H1 (cell line): ENCODE measurements at regions not wholly inside any gene's neighbourhood (a gene's known extent, or its start where the extent isn't known, plus 50 kb on each side); places are given as distances from the start of the nearest gene placed in this dataset.

Experiments used
- BACH1 ChIP-seq: IDR thresholded peaks from 2 replicates; pipeline ENCODE4 v1.6.1; 2012; ENCODE audit warnings: low read length, improper control_type of control experiment
- BRCA1 ChIP-seq: IDR thresholded peaks from 2 replicates; pipeline ENCODE4 v1.6.1; 2012; ENCODE audit warnings: low read depth, low read length, improper control_type of control experiment
- CEBPB ChIP-seq: IDR thresholded peaks from 2 replicates; pipeline ENCODE4 v1.6.1; 2012; ENCODE audit warnings: low read depth, low read length
- EZH2 ChIP-seq: fragments of 200-600 bp; sonication (generic); IDR thresholded peaks from 2 replicates; pipeline ENCODE4 v1.7.1; 2012; ENCODE audit warnings: low read depth, mild to moderate bottlenecking, moderate library complexity, low read length, inconsistent platforms; ENCODE audit not compliant: severe bottlenecking
- POLR2A ChIP-seq, 2 experiments: IDR thresholded peaks; 1 replicate in 1 of 2; 2 replicates in 1 of 2; pipeline ENCODE4 v1.6.1; 2011; ENCODE audit warnings: low read depth in 2 of 2, low read length in 2 of 2, mild to moderate bottlenecking in 2 of 2; ENCODE audit errors: control extremely low read depth in 1 of 2
- POLR2AphosphoS5 ChIP-seq: IDR thresholded peaks from 2 replicates; pipeline ENCODE4 v1.6.1; 2011; ENCODE audit warnings: low read depth, low read length
- SP1 ChIP-seq: IDR thresholded peaks from 2 replicates; pipeline ENCODE4 v1.6.1; 2011; ENCODE audit warnings: low read depth, low read length
- TCF12 ChIP-seq: IDR thresholded peaks from 2 replicates; pipeline ENCODE4 v1.6.1; 2011; ENCODE audit warnings: low read depth, mild to moderate bottlenecking, low read length
- USF2 ChIP-seq: IDR thresholded peaks from 2 replicates; pipeline ENCODE4 v1.6.1; 2011; ENCODE audit warnings: low read length, improper control_type of control experiment
- TF ChIP-seq, protein P1 (sequence below), 3 experiments: IDR thresholded peaks; 1 replicate in 2 of 3; 2 replicates in 1 of 3; pipeline versions ENCODE4 v1.5.1 to v1.6.1; 2011; ENCODE audit warnings: low read length in 3 of 3, mild to moderate bottlenecking in 3 of 3, inconsistent platforms in 2 of 3, low read depth in 1 of 3, moderate library complexity in 1 of 3; ENCODE audit not compliant: insufficient read depth in 1 of 3; ENCODE audit errors: control extremely low read depth in 1 of 3

DNA sequence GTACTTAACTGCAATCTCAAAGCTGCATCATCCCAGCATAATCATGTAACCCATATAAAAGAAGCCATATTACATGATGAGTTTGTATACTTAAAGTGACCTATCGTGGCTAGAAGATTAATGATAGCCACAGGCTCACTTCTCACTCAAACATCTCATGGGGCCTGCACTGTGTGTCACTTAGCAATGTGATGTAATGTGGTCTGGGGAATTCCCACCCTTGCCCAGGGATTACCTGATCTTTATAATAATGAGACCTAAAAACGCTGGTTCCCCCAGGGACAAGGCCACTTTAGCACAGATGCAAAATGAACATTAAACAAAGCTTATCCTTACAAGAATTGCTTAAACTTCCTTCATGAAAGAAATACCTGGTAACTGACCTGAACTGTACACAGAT is 427.1 kb upstream of the CNTNAP5 start:
- TF ChIP-seq SP1 (no peak), EZH2 (no peak), BRCA1 (no peak), POLR2A (IDR thresholded peaks at IDR 0.05; ENCODE audit: control extremely low read depth in 1 of 2, low read depth in 2 of 2, low read length in 2 of 2) (no peak), POLR2AphosphoS5 (no peak), CEBPB (no peak), BACH1 (no peak), TCF12 (no peak), USF2 (no peak)
- TF ChIP-seq, protein P1, sequence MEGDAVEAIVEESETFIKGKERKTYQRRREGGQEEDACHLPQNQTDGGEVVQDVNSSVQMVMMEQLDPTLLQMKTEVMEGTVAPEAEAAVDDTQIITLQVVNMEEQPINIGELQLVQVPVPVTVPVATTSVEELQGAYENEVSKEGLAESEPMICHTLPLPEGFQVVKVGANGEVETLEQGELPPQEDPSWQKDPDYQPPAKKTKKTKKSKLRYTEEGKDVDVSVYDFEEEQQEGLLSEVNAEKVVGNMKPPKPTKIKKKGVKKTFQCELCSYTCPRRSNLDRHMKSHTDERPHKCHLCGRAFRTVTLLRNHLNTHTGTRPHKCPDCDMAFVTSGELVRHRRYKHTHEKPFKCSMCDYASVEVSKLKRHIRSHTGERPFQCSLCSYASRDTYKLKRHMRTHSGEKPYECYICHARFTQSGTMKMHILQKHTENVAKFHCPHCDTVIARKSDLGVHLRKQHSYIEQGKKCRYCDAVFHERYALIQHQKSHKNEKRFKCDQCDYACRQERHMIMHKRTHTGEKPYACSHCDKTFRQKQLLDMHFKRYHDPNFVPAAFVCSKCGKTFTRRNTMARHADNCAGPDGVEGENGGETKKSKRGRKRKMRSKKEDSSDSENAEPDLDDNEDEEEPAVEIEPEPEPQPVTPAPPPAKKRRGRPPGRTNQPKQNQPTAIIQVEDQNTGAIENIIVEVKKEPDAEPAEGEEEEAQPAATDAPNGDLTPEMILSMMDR (IDR thresholded peaks at IDR 0.05; ENCODE audit: control extremely low read depth in 1 of 3, insufficient read depth in 1 of 3, low read depth in 1 of 3, low read length in 3 of 3): no peak
